Activated naive CD4-positive, alpha-beta T cell treated with anti-CD3 and anti-CD28 coated beads, Interleukin-2, amount 50 U/mL, for 16 hours (primary cell): ENCODE measurements at regions not wholly inside any gene's neighbourhood (a gene's known extent, or its start where the extent isn't known, plus 50 kb on each side); places are given as distances from the start of the nearest gene placed in this dataset.
"Not testable (repeated sequence)": the region's sequence is repeated elsewhere in the genome, so short reads cannot be mapped to it uniquely, and the experiment has no call there.

ENCODE experiments used
- DNase-seq: peaks from one replicate; pipeline ENCODE4 v3.0.0-alpha.2; 2020

DNA sequence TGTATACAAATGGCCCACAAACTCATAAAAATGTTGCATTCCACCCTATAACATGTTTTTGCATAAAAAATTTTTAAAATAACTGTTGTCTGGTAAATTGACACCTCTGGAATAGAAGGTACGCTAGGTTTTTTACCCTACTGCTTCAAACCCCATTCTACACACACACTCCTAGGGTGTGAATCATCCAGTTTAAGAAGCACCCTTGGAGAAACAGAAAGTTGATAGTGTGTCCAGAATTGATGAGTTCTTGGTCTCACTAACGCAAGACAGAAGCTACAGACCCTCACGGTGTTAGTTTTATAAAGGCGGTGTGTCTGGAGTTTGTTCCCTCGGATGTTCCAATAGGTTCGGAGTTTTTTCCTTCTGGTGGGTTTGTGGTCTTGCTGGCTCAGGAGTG, 158.5 kb downstream of the KLRB1 start:
- no peak for DNase-seq

DNA sequence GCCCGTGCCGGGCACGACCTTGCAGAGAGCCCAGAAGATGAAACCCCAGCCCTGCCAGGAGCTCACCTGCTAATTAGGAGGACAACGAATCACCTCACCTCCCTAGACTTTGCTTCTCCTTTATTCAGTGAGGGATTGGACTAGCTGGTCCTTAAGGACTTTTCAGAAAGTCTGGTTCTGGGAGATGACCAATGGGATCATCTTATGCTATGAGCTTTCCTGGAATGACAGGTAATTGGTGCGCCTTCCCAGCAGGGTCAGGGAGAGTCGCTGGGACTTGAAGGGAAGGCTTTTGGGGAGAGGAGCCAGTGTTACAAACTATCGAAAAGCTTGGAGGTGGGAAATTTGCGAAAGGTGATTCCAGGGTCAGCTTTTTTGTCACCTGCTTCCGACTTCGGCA, 159.1 kb downstream of the KLRB1 start:
- not testable (repeated sequence) for DNase-seq

DNA sequence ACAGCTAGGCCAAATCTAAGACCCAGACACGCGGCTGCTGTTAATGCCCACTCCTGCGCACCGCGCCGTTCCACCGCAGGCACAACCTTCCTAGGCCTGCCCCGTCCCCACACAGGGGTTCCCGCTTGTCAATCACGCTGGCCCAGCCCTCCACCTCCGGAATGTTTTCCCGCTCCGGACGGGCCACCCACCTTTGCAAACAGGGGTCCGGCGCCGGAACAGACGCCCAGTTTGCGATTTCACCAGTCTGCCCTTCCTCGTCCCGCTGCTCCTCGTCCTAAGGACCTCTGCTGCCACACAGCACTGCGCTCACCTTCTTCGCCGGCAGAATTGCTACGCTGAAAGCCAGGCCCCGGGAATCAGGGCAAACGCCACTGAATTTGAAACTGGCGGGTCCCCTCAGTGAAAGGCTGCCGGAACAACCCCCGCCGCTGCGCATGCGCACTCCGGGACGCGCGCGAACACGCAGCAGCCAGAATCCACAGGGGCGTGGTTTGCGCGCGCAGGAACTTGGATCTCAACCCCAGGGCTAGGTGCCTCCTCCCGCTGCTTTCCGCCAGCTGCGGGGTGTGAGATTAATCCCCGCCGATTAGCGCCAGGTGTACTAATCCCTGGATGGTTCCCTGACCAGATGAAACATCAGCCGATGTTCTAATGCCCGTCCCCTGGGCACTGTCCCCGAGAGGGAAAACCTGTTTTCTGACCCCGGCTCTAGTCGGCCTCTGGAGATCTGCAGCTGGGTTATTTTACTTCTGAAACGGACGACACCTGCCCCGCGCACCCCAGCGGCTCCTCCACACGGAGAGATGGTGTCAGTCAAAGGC, 159.7 kb downstream of the KLRB1 start:
- DNase-seq = peak; percentile 91

DNA sequence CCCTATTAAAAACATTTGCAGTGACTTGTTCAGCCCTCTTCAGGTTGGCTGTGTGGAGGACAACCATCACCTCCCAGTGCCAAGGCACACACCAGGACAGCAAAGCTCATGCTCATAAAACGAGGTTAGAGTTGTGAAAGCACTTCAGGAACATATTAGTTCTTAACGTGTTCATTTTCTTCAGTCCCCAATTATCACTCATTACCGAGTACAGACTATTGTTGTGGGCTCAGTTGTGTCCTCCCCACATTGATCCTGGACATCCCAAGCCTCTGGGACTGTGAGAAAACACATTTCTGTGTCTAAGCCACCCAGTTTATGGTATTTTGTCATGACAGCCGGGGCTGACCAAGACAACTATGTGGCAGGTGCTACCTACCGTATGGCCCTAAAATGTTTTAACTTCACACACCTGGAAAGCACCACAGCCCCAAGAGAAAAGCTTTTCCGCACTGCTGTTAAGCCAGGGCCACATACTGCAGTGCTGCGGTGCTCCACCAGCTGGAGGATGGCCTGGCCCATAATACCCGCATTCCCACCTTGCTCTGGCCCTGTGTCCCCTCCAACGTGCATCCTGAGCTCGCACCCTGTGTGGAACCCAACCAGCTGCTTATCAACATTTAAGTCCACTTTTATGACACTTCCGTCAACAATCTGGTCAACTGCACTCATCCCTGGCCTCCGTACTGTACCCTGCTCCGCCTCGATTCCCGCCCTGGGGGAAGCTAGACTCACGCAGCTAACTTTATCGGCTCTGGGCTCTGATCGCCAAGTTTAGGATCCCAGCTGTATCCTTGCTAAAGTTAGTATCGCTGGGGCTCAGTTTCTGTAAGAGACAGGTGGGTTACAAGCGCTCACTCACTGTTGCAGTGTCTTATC, 160.6 kb downstream of the KLRB1 start:
- DNase-seq = not testable (repeated sequence)

DNA sequence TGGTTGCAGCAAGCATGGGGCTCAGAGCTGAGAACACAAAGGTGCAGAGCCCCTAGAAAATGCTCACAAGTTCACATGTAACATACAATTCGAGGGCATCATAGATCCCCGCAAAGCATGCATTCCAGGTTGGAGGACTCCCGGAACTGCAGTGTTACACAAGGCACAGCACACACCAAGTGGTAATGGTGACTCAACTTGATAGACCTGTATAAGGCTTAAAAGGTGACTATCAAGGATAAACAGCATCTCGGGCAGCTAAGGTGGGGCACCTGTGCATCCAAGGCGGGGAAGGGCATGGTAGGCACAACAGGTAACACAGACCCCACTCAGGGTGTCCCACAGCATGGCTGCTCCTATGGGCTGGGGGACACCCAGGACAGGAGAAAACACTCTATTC, 167.3 kb downstream of the KLRB1 start:
- DNase-seq = not testable (repeated sequence)

DNA sequence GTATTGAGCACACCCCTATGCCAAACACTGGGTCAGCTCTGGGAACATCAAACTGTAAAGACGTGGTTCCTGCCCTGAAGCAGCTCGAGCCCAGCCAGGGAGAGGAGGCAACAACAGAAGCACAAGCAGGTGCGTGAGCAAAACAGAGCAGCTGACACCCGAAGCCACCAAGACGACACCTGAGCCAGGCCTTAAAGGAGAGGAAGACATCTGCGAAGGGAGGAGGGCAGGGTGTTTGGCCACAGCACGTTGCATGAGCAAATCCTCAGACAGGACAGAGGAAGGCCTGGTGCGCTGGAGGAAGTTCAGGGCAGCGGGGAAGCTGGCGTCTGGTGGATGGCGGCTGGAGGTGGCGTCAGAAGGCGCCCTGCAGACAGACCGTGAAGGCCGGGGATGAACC, 172.0 kb downstream of the KLRB1 start:
- DNase-seq = not testable (repeated sequence)

DNA sequence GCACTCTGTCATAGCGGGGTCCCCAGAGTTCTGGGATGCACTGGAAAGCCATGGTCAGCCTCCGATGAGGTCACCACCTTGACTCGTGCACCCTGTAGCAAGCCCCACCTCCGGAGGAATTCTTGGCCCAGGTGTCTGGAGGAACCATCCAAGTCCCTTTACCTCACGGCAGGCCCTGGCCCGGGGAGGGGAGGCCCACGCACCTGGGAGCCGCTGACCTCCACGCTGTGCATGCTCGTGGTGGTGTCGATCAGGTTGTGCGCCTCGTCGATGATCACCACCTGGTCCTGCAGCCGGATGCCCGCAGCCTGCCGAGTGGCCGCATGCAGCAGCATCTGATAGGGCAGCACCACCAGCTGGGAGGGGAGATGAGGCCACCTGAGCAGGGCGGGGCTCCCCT, 177.3 kb downstream of the KLRB1 start:
- not testable (repeated sequence) for DNase-seq

DNA sequence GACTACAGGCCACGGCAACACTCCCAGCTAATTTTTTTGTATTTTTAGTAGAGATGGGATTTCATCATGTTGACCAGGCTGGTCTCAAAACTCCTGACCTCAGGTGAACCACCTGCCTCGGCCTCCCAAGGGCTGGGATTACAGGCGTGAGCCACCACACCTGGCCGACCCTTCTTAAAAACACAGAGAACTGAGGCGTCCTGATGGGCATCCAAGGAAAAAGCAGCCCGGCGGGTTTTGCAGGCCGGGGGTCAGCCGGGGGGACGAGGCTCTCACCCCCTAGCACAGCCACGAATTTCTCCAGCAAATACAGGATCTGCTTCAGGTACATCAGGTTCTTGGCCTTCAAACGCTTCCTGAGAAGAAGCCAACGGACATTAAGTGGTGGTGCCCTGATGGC, 178.9 kb downstream of the KLRB1 start:
- DNase-seq = not testable (repeated sequence)

DNA sequence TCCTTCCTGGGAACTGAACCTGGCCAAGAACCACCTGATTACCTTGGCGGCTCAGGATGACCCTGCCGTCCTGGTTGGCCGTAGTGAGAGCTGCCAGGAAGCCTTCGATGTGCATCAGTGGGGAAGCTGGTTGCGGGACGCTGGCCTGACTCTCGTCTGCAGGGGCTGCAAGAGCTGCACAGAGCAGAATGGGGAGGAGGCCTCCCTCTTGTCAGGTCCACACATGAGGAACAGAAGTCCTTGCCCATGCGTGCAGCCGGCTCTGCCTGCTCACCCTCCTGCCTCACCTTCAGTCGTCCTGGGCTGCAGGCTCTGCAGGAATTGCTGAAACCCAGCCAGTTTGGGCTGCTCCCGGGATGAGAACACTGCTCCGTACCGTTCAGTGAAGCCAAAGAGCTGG, 182.3 kb downstream of the KLRB1 start:
- not testable (repeated sequence) for DNase-seq

DNA sequence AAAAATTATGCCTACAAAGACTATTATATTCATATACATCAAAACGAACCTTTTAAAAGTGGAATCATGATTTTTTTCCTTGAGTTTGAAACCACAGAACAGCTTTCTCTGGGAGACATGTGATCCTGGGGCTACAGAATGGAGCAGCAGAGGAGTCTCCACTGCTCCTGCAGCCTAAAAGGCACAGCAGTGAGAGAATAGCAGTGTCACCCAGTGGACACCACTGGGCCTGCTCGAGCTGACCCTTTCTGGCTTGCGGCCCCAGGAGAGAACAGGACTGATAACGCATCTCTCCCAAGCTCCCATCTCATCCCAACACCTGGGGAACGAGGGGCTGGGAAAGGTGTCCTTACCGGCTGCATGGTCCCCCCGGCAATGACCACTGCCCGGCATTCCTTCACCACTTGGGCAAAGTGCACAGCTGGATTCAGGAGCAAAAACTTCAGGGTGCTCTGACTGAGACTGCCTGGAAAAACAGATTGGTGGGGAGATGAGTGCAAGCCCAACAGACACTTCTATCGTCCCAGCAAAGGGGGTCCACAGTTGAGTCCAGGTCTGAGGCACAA, 183.5 kb downstream of the KLRB1 start:
- DNase-seq = not testable (repeated sequence)

DNA sequence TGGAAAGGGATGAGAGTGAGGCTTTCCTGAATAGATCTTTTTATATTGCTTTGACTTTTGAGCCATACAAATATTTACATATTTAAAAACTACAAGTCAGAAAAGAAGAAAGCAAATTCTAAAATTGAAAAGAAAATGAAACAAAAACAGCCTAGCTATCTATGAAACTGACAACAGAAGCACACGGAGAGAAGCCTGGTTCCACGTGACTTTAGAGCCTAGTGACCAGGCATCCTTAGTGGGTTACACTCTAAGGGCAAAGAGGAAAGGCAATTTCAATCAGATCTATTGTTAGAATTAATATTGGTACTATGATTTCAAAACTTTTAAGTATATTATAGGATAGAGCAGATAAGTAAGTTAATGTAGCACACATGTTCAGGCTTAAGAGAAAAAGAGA, 185.0 kb downstream of the KLRB1 start:
- not testable (repeated sequence) for DNase-seq

DNA sequence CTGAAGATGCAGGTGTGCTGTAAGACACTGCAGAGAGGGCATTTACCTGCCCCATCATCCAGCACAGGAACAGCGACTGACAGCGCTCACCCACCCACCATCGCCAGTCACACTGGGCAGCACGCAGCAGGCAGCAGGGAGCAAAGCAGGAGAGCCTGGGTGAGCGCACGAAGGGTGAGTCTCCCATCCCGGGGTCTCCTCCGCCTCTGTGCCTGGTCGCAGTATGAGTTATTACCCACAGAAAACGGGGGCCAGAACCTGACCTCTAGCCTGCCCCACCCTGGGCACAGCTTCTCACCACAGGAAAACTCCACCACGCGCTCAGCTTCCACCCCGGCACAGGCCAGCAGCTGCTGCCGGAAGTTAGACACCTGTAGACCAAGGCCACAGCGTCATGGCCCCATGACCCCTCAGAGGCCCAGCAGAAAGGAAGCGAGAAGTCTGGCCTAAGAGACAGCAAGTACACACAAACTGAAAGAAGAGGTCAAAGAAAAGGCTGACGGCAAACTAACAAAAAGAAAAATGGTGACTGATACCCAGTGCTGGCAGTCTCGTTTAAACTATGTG, 186.1 kb downstream of the KLRB1 start:
- not testable (repeated sequence) for DNase-seq

DNA sequence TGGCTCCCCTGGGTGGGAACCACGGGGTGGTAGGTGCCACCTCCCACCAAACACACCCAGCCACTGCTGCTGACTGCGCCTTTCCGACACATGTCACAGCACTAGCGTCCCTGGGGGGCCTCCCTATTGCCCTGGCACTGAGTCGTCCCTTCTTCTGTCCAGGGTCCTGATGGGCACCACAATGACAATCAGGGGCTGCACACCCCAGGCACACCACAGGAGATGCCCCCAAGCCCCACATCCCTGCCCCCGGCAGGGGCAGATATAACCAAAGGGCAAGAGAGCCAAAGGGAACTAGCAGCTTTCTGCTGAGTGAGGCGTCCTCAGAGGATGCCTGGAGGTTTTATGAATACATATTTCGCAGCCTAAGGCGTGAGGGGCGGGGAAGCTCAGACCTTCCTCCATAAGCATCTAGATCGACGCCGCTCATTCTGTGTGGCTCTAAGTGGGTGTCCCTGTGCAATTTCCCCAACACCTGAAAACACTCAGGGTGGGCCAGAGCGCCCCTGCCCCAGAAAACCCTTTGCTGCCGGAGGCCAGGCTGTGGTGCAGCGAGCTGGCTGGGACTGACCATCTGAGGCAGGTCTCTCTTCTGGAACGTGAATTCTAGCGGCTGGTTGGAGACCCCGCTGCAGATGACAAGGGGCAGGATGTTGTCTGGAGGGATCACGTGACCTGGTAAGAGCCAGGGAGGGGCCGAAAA, 186.7 kb downstream of the KLRB1 start:
- not testable (repeated sequence) for DNase-seq

DNA sequence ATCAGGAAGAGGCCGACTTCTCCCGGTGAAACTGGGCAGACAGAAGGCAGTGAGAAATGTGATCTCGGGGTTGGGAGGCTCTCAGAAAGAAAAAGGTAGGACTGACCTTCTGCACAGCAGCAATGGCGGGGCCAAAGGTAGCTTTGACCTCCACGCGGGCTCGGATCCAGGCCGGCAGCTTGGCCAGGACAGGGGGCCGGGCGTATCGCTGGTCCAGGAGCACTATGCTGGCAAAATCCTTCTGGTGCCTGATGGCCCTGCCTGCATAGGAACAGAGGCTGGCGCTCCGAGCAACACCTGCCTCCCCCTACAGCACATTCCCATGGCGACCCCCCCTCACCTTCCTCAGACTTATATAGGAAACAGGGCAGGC, 189.1 kb downstream of the KLRB1 start:
- DNase-seq = not testable (repeated sequence)

DNA sequence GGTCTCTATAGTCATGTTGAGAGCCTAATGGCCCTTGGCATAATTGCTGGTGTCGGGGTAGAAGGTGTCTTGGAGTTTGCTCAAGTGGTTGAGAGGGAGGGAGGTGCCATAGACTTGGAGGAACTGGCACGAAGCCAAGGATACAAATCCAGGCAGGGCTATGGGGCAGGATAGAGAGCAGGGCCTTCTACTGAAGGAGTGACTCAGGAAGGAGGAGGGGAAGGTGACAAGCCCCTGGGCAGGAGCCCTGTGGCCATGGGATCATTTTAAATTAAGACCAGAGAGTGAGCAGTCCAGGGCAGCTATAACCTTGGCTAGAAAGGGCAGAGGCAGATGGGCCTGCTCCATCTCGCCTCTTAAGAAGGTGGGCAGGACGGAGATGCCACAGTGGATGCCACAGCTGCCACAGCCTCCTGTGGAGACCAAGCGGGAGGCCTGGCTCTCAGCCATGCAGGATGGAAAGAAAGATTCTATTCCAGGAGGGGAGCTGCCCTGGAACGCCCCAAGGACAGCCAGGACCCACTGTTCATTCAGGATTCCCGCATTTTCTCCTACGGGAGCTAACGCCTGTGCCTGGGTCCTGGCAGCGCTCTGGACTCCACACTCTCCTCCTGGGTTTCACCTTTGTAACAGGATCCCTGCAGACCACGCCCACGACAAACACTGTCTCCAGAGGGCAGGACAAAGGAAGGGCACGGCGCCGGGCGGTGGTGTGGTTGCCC, 189.6 kb downstream of the KLRB1 start:
- DNase-seq = not testable (repeated sequence)

DNA sequence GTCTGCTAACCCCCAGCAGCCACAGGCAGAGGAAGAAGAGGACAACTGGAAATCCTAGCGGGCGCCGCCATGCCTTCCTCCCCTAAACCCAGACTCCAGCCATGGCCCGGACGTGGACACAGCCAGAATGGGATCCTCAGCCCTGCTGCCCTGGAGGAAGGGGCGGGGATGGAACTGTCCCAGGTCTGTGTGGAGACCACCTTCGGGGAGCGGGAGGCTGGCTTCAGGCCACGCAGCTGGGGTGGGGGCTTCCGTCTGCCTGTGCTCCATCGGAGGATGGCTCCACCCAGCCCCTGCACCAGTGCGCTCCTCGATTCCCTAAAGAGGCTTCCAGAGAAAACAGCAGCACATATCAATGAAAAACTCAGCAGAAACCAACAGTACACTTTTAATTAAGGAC, 190.4 kb downstream of the KLRB1 start:
- DNase-seq = not testable (repeated sequence)

DNA sequence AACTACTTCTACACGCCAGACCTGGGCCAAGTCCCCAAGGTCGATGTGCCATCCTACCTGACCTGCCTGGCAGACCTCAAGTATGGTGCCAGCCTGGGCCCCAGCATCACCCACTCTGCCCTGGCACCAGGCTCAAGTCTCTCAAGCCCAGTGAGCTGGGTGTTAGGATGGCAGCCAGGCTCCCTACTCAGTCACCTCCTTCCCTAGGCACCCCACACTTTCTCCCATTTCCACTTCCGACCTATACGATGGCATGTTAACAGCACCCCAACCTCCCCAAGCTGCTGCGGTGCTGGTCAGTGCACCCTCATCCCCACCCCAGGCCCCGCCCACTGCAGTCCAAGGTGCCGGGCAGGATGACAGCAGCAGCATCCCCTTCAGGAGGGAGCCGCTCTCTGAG, 191.4 kb downstream of the KLRB1 start:
- DNase-seq = not testable (repeated sequence)

DNA sequence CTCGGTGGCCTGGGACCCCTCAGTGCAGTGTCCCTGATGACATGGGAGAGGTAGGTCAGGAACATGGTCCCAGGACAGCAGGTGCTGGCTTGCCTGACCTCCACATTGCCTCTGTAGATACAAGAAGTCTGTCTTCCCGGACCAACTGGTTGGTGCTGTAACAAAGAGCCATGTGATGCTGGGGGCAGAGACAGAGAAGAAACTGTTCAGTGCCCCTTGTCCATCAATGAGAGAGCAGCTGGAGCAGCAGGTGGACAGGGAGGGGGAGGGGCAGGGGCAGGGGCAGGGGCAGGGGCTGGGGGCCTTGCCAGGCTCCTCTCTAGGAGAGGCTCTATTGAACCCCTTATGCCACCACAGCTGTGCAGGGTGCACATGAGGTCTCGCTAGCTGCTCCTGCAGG, 191.8 kb downstream of the KLRB1 start:
- not testable (repeated sequence) for DNase-seq

DNA sequence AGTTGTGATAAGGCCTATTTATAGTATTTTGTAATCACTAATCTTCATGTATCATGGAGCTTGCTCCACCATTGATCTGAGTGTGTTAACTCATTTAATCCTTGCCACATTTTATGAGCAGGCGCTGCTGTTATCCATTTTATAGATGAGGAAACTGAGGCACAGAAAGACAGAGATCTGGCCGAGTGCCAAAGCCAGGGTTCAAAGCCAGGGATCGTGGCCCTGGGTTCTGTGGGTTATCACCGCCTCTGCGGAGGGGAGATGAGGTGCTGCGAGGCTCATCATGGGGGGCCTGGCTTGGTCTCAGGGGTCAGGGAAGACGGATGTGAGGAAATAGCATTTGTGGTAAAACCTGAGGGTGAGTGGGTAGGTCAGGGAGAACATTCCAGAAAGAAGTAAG, 193.9 kb downstream of the KLRB1 start:
- not testable (repeated sequence) for DNase-seq

DNA sequence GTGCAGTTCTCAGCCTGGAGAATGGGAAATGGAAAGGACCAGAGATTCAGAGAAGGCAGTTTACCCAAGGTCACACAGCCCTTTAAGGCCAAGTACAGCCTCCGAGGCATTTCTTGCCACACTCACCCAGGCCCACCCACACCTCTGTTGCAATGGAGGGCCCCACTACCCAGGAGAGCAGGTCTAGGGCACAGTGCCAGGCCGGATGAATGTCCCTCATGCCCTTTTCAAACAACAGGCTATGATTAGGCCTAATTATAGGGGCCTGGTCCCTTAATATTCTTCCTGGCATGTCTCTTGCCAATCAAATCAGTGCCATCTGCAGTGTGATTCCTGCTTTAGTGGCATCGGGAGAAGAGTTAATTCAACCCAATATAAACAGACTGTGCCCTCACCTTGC, 195.3 kb downstream of the KLRB1 start:
- not testable (repeated sequence) for DNase-seq

DNA sequence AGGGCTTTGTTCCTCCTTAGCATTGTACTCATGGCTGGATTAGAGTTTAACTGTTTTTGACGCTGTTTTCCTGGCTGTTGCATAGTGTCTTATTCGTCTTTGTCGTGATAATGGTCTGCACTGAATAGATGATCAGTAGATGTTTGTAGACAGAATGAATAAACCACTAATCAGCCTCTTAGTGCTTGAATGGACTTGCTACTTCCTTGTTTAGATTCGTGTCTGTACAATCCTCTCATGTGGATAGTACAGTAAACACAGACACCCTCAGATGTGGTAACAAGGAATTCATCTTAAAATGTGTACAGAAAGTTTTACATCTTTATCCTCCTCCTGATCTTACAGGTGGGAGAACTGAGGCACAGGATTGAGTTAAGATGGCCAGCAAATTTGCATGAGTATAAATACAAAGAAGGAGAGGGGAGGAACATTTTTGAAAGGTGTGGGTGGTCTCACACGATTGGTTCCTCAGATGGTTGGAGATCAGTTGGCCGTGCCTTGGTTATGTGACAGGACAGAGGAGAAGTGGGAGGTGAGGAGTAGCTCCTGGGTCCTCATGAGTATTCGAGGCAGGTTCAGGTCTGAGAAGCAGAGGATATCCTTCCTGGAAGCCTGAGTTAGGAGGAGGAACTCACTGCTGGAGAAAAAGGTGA, 196.0 kb downstream of the KLRB1 start:
- DNase-seq = not testable (repeated sequence)
